GM18520 (cell line): ENCODE measurements at regions not wholly inside any gene's neighbourhood (a gene's known extent, or its start where the extent isn't known, plus 50 kb on each side); places are given as distances from the start of the nearest gene placed in this dataset.

Experiments used
- ATAC-seq: cut with Tn5 transposase; IDR thresholded peaks from one replicate; pipeline ENCODE4 v1.9.1; 2021; ENCODE audit not compliant: unreplicated experiment

- no peak for ATAC-seq
These were observed 296.7 kb upstream of the DPH6 start for GRCh38 chr15:35842631-35843030.

- ATAC-seq, result no peak
These were observed 297.5 kb upstream of the DPH6 start for GRCh38 chr15:35843498-35843897.

GRCh38 chr15:35850284-35850683, 304.3 kb upstream of the DPH6 start:
- no peak for ATAC-seq

- no peak for ATAC-seq
These were observed 305.5 kb upstream of the DPH6 start for GRCh38 chr15:35851491-35851890.

- no peak for ATAC-seq
These were observed 307.1 kb upstream of the DPH6 start for GRCh38 chr15:35852818-35853624.

- no peak for ATAC-seq
These were observed 308.4 kb upstream of the DPH6 start for GRCh38 chr15:35854316-35854715.

GRCh38 chr15:35857567-35858226, 311.7 kb upstream of the DPH6 start:
- ATAC-seq, result no peak

GRCh38 chr15:35858707-35859106, 312.7 kb upstream of the DPH6 start:
- no peak for ATAC-seq

GRCh38 chr15:35863655-35864054, 317.7 kb upstream of the DPH6 start:
- ATAC-seq, result no peak

- ATAC-seq, result no peak
These were observed 321.4 kb upstream of the DPH6 start for GRCh38 chr15:35867356-35867755.

- no peak for ATAC-seq
These were observed 325.3 kb upstream of the DPH6 start for GRCh38 chr15:35871282-35871681.

GRCh38 chr15:35871812-35872211, 325.8 kb upstream of the DPH6 start:
- ATAC-seq, result no peak

- ATAC-seq, result no peak
These were observed 326.6 kb upstream of the DPH6 start for GRCh38 chr15:35872577-35872976.

GRCh38 chr15:35874260-35874905, 328.4 kb upstream of the DPH6 start:
- ATAC-seq, result no peak

- ATAC-seq, result no peak
These were observed 330.8 kb upstream of the DPH6 start for GRCh38 chr15:35876762-35877161.

- no peak for ATAC-seq
These were observed 334.9 kb upstream of the DPH6 start for GRCh38 chr15:35880896-35881295.

GRCh38 chr15:35885870-35886269, 339.9 kb upstream of the DPH6 start:
- ATAC-seq, result no peak

- ATAC-seq, result no peak
These were observed 340.8 kb upstream of the DPH6 start for GRCh38 chr15:35886765-35887164.

GRCh38 chr15:35888815-35889214, 342.9 kb upstream of the DPH6 start:
- no peak for ATAC-seq

GRCh38 chr15:35907511-35907910, 361.5 kb upstream of the DPH6 start:
- ATAC-seq, result no peak

GRCh38 chr15:35909414-35909813, 363.4 kb upstream of the DPH6 start:
- ATAC-seq, result no peak

GRCh38 chr15:35910227-35910626, 364.3 kb upstream of the DPH6 start:
- no peak for ATAC-seq
